Prostate gland (tissue), 2 donors: ENCODE measurements at regions not wholly inside any gene's neighbourhood (a gene's known extent, or its start where the extent isn't known, plus 50 kb on each side); places are given as distances from the start of the nearest gene placed in this dataset.

Source experiments
- DNase-seq: peaks from one replicate; pipeline ENCODE4 v3.0.0-alpha.2; 2019; ENCODE audit warnings: low spot score
- H3K27ac ChIP-seq, 2 donors: fragments of 200-600 bp; sonication (generic); 2 replicates each; pipeline ENCODE4 v1.5.1; 2017 to 2019
- H3K27me3 ChIP-seq: fragments of 200-600 bp; sonication (generic); replicated peaks from 2 replicates; pipeline ENCODE4 v1.5.1; 2019; ENCODE audit not compliant: insufficient read depth
- H3K36me3 ChIP-seq, 2 donors: fragments of 200-600 bp; sonication (generic); 1 replicate in 1 of 2; 2 replicates in 1 of 2; pipeline versions ENCODE4 v1.5.1 to v1.8.1; 2017 to 2019
- H3K4me1 ChIP-seq: fragments of 200-600 bp; sonication (generic); replicated peaks from 2 replicates; pipeline ENCODE4 v1.5.1; 2019
- H3K4me3 ChIP-seq, 2 donors: fragments of 200-600 bp; sonication (generic); 2 replicates each; pipeline ENCODE4 v1.5.1; 2017 to 2019
- H3K9me3 ChIP-seq: fragments of 200-600 bp; sonication (generic); 2 replicates; pipeline ENCODE4 v1.5.1; 2017
- CTCF ChIP-seq, 4 experiments: fragments of 200-600 bp in 2 of 4; fragments of 450-650 bp in 2 of 4; sonication (generic) in 2 of 4; IDR thresholded peaks; 1 replicate in 3 of 4; 2 replicates in 1 of 4; pipeline ENCODE4 v1.5.1; 2016 to 2019; ENCODE audit warnings: antibody characterized with exemption in 4 of 4, mild to moderate bottlenecking in 2 of 4, moderate library complexity in 2 of 4
- POLR2A ChIP-seq: fragments of 450-650 bp; IDR thresholded peaks from one replicate; pipeline ENCODE4 v1.6.1; 2016; ENCODE audit warnings: antibody characterized with exemption, mild to moderate bottlenecking
- POLR2AphosphoS5 ChIP-seq: sonication (generic); formaldehyde crosslinking; IDR thresholded peaks from one replicate; pipeline ENCODE4 v1.6.1; 2017; ENCODE audit warnings: antibody characterized with exemption
- WGBS: methylation state at CpG from one replicate; pipeline ENCODE4 v1.1.5; 2018; 5-methylcytosine and 5-hydroxymethylcytosine counted together
- intact Hi-C: fragments of 100-400 bp; cut with DNase I; formaldehyde crosslinking; loops from one replicate; pipeline ENCODE4 v1.14.2; 2022

- DNase-seq = no peak
- no peaks in the 10 kb centered on the region for H3K36me3 ChIP-seq
- no peaks in the 10 kb centered on the region for H3K9me3 ChIP-seq
- WGBS = 94% methylated on average over 1 of the region's 1 CpG
- no peaks in the 10 kb centered on the region for H3K27me3 ChIP-seq
- TF ChIP-seq POLR2A (no peak), POLR2AphosphoS5 (no peak), CTCF (IDR thresholded peaks at IDR 0.05) (no peak)
- no peak overlapping the region for H3K4me3 ChIP-seq
- no peaks in the 10 kb centered on the region for H3K4me1 ChIP-seq
- no peak overlapping the region for H3K27ac ChIP-seq
- intact Hi-C loops = no loop called here
These were observed 90.8 kb upstream of the COX10 start for GRCh38 chr17:13978478-13978877.

- WGBS = 27% methylated on average over 3 of the region's 3 CpGs
- DNase-seq = no peak
- no peaks in the 10 kb centered on the region for H3K27me3 ChIP-seq
- H3K36me3 ChIP-seq = no peaks in the 10 kb centered on the region
- H3K4me1 ChIP-seq = no peaks in the 10 kb centered on the region
- H3K4me3 ChIP-seq = no peak overlapping the region
- intact Hi-C loops = no loop called here
- no peaks in the 10 kb centered on the region for H3K9me3 ChIP-seq
- H3K27ac ChIP-seq = no peak overlapping the region
- TF ChIP-seq POLR2AphosphoS5 (no peak), CTCF (IDR thresholded peaks at IDR 0.05) (no peak), POLR2A (no peak)
These were observed 87.4 kb upstream of the COX10 start for GRCh38 chr17:13981881-13982280.

GRCh38 chr17:13984956-13985355 lies 84.3 kb upstream of the COX10 start:
- 70% methylated on average over 6 of the region's 6 CpGs for WGBS

GRCh38 chr17:13986855-13987254 lies 82.4 kb upstream of the COX10 start:
- DNase-seq = no peak
- no peak overlapping the region for H3K4me3 ChIP-seq

More at GRCh38 chr17:13984956-13985355, 84.3 kb upstream of the COX10 start:
- Histone ChIP-seq H3K36me3 (no peaks in the 10 kb centered on the region), H3K9me3 (no peaks in the 10 kb centered on the region), H3K4me3 (no peak overlapping the region), H3K4me1 (no peaks in the 10 kb centered on the region), H3K27ac (no peak overlapping the region), H3K27me3 (no peaks in the 10 kb centered on the region)
- TF ChIP-seq POLR2A (no peak), POLR2AphosphoS5 (no peak), CTCF (IDR thresholded peaks at IDR 0.05) (no peak)
- intact Hi-C loops = no loop called here
- no peak for DNase-seq

More at GRCh38 chr17:13986855-13987254, 82.4 kb upstream of the COX10 start:
- H3K9me3 ChIP-seq = no peaks in the 10 kb centered on the region
- intact Hi-C loops = no loop called here
- H3K36me3 ChIP-seq = no peaks in the 10 kb centered on the region
- no peaks in the 10 kb centered on the region for H3K27me3 ChIP-seq
- WGBS = 88% methylated on average over 4 of the region's 4 CpGs
- no peak for TF ChIP-seq POLR2AphosphoS5
- TF ChIP-seq POLR2A = no peak
- no peak for TF ChIP-seq CTCF (IDR thresholded peaks at IDR 0.05)
- no peaks in the 10 kb centered on the region for H3K4me1 ChIP-seq
- H3K27ac ChIP-seq = no peak overlapping the region
